ENCODE measurements at regions not wholly inside any gene's neighbourhood (a gene's known extent, or its start where the extent isn't known, plus 50 kb on each side); places are given as distances from the start of the nearest gene placed in this dataset.

DNA sequence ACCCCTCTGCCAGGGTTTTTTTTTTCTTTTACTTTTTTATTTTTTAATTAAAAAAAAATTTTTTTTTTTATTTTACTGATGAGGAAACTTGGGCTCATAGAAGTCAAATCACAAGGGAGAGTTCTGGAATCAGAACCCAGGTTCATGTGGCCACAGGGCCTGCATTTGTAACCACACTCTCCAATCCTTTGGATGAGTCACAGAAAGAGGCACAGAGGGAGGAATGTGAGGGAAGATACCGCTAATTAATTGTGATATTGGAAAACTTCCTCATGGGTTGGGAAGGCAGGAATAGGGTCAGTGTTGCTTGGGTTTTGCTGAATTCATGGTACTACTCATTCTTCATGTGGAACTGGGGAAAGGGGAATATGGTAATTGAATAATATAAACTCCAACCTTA, 132.9 kb upstream of the SLC6A11 start:
- H3K9me3 ChIP-seq = no peaks in the 10 kb centered on the region
- no peaks in the 10 kb centered on the region for H3K4me1 ChIP-seq
- intact Hi-C loops (cut with DNase I) = no loop called here
- ATAC-seq (no peak), DNase-seq (no peak)
- no peaks in the 10 kb centered on the region for H3K36me3 ChIP-seq (ENCODE audit: insufficient read depth in 1 of 2, low read depth in 1 of 2)
- H3K27ac ChIP-seq = no peak overlapping the region
- TF ChIP-seq CTCF (IDR thresholded peaks at IDR 0.05) = no peak
- no peaks in the 10 kb centered on the region for H3K27me3 ChIP-seq (ENCODE audit: insufficient read depth in 3 of 3, low read length in 2 of 3)
- 0% methylated on average over 1 of the region's 1 CpG for WGBS, 3 donors
- no peak overlapping the region for H3K4me3 ChIP-seq

- Histone ChIP-seq H3K4me3 (no peak overlapping the region), H3K9me3 (no peaks in the 10 kb centered on the region), H3K27me3 (ENCODE audit: insufficient read depth in 3 of 3, low read length in 2 of 3) (no peaks in the 10 kb centered on the region), H3K4me1 (peaks cover 4% of the 10 kb centered on the region), H3K36me3 (ENCODE audit: insufficient read depth in 1 of 2, low read depth in 1 of 2) (no peaks in the 10 kb centered on the region), H3K27ac (no peak overlapping the region)
- intact Hi-C loops (cut with DNase I) = no loop called here
- DNase-seq = no peak
- ATAC-seq = no peak
- TF ChIP-seq CTCF (IDR thresholded peaks at IDR 0.05) = no peak
- 63 to 83% (median 76%) methylated on average over 1 of the region's 1 CpG for WGBS, 3 donors
Measured at GRCh38 chr3:10688126-10688525, 127.9 kb upstream of the SLC6A11 start.

- 84 to 85% (median 84%) methylated on average over 8 of the region's 8 CpGs for WGBS, 3 donors
- TF ChIP-seq CTCF (IDR thresholded peaks at IDR 0.05) = no peak
- DNase-seq = no peak
- Histone ChIP-seq H3K9me3 (no peaks in the 10 kb centered on the region), H3K4me1 (peaks cover 4% of the 10 kb centered on the region), H3K4me3 (no peak overlapping the region), H3K27me3 (ENCODE audit: insufficient read depth in 3 of 3, low read length in 2 of 3) (no peaks in the 10 kb centered on the region), H3K27ac (no peak overlapping the region), H3K36me3 (ENCODE audit: insufficient read depth in 1 of 2, low read depth in 1 of 2) (no peaks in the 10 kb centered on the region)
- intact Hi-C loops (cut with DNase I) = no loop called here
- no peak for ATAC-seq
Measured at GRCh38 chr3:10688548-10689172, 127.4 kb upstream of the SLC6A11 start.

DNA sequence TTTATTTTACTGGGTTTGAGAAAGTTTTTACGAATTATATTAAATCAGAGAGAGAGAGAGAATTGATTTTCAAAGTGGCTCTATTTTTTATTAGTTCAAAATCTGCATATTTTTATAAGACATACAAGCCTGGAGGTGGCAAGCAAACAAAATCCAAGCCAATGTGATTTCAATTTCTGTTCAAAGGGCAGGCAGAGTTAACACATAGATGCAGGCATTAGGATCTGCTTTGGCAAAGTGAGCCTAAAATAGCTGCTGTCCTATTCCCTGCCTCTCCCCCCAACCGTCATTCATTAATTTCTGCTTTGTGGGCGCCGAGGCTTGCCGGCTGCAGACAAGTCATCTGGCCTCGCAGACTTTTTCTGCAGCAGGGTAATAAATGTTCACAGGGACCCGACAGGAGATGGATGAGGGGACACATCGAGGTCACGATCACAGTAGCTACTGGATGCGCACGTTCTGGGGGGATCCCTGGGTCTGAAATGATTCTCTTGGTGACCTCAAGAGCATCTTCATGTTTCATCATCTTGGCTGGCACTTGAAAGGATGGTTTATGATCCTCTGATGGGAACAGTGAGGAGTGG, 123.9 kb upstream of the SLC6A11 start:
- intact Hi-C loops (cut with DNase I) = loop anchor here (5.0 to 10.0 kb wide), 3 partner anchors 275 to 347 kb away; no protein-coding TSS in a partner anchor
- H3K36me3 ChIP-seq (ENCODE audit: insufficient read depth in 1 of 2, low read depth in 1 of 2) = no peaks in the 10 kb centered on the region
- H3K27ac ChIP-seq = no peak overlapping the region
- WGBS, 3 donors = 56 to 63% (median 60%) methylated on average over 11 of the region's 11 CpGs
- peaks cover 9% of the 10 kb centered on the region for H3K4me1 ChIP-seq
- no peak for TF ChIP-seq CTCF (IDR thresholded peaks at IDR 0.05)
- no peaks in the 10 kb centered on the region for H3K9me3 ChIP-seq
- DNase-seq = no peak
- H3K27me3 ChIP-seq (ENCODE audit: insufficient read depth in 3 of 3, low read length in 2 of 3) = no peaks in the 10 kb centered on the region
- ATAC-seq = no peak
- no peak overlapping the region for H3K4me3 ChIP-seq
